ENCODE measurements at regions not wholly inside any gene's neighbourhood (a gene's known extent, or its start where the extent isn't known, plus 50 kb on each side); places are given as distances from the start of the nearest gene placed in this dataset.

GRCh38 chr4:23547601-23548000 is 342.2 kb downstream of the PPARGC1A start:
- Histone ChIP-seq H3K4me3 (no peak overlapping the region), H3K9me3 (ENCODE audit: low read depth, low read length) (no peaks in the 10 kb centered on the region), H3K36me3 (ENCODE audit: insufficient read depth, low read length) (no peaks in the 10 kb centered on the region), H3K27ac (no peak overlapping the region), H3K9ac (ENCODE audit: insufficient read length) (no peak overlapping the region)
- DNase-seq (ENCODE audit: low read depth, low spot score): no peak
- TF ChIP-seq EZH2 (IDR thresholded peaks at IDR 0.05) (no peak), POLR2AphosphoS5 (IDR thresholded peaks at IDR 0.05; ENCODE audit: borderline replicate concordance, low read depth, low read length) (no peak), FOXP2 (optimal IDR thresholded peaks at IDR 0.05; ENCODE audit: control extremely low read depth, extremely low read length, insufficient read depth) (no peak)

DNA sequence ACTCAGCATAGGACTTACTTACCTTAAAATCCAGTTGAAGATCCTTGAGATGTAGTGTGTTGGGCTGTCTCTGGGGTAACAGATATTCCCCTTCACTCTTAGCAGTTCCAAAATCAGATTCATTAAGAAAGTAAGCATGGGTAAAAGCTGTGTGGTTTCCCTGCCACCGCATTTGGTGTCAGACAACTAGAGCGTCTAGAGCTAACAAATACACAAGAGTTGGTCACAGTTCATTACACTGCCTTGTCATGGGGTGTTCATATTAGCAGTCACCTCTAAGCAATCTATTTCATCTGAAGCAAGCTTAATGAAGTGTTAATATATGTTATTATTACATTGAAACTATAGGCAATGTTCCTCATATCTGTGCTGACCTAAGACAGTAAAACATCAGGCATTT is 342.8 kb downstream of the PPARGC1A start:
- no peak overlapping the region for H3K27ac ChIP-seq
- TF ChIP-seq POLR2AphosphoS5 (IDR thresholded peaks at IDR 0.05; ENCODE audit: borderline replicate concordance, low read depth, low read length) (no peak), EZH2 (IDR thresholded peaks at IDR 0.05) (no peak), FOXP2 (optimal IDR thresholded peaks at IDR 0.05; ENCODE audit: control extremely low read depth, extremely low read length, insufficient read depth) (no peak)
- no peaks in the 10 kb centered on the region for H3K36me3 ChIP-seq (ENCODE audit: insufficient read depth, low read length)
- H3K4me3 ChIP-seq: no peak overlapping the region
- no peak for DNase-seq (ENCODE audit: low read depth, low spot score)
- H3K9ac ChIP-seq (ENCODE audit: insufficient read length): no peak overlapping the region
- no peaks in the 10 kb centered on the region for H3K9me3 ChIP-seq (ENCODE audit: low read depth, low read length)

GRCh38 chr4:23539969-23540569 is 349.8 kb downstream of the PPARGC1A start:
- TF ChIP-seq FOXP2 (optimal IDR thresholded peaks at IDR 0.05; ENCODE audit: control extremely low read depth, extremely low read length, insufficient read depth) (no peak), POLR2AphosphoS5 (IDR thresholded peaks at IDR 0.05; ENCODE audit: borderline replicate concordance, low read depth, low read length) (no peak), EZH2 (IDR thresholded peaks at IDR 0.05) (no peak)
- no peak overlapping the region for H3K4me3 ChIP-seq
- no peak overlapping the region for H3K9ac ChIP-seq (ENCODE audit: insufficient read length)
- H3K9me3 ChIP-seq (ENCODE audit: low read depth, low read length): no peaks in the 10 kb centered on the region
- no peak for DNase-seq (ENCODE audit: low read depth, low spot score)
- H3K36me3 ChIP-seq (ENCODE audit: insufficient read depth, low read length): no peaks in the 10 kb centered on the region
- no peak overlapping the region for H3K27ac ChIP-seq

- Histone ChIP-seq H3K27ac (no peak overlapping the region), H3K9ac (ENCODE audit: insufficient read length) (no peak overlapping the region), H3K4me3 (no peak overlapping the region), H3K36me3 (ENCODE audit: insufficient read depth, low read length) (no peaks in the 10 kb centered on the region), H3K9me3 (ENCODE audit: low read depth, low read length) (no peaks in the 10 kb centered on the region)
- DNase-seq (ENCODE audit: low read depth, low spot score): no peak
- no peak for TF ChIP-seq POLR2AphosphoS5 (IDR thresholded peaks at IDR 0.05; ENCODE audit: borderline replicate concordance, low read depth, low read length)
- no peak for TF ChIP-seq EZH2 (IDR thresholded peaks at IDR 0.05)
- no peak for TF ChIP-seq FOXP2 (optimal IDR thresholded peaks at IDR 0.05; ENCODE audit: control extremely low read depth, extremely low read length, insufficient read depth)
Measured at GRCh38 chr4:23533859-23534258, 356.0 kb downstream of the PPARGC1A start.

DNA sequence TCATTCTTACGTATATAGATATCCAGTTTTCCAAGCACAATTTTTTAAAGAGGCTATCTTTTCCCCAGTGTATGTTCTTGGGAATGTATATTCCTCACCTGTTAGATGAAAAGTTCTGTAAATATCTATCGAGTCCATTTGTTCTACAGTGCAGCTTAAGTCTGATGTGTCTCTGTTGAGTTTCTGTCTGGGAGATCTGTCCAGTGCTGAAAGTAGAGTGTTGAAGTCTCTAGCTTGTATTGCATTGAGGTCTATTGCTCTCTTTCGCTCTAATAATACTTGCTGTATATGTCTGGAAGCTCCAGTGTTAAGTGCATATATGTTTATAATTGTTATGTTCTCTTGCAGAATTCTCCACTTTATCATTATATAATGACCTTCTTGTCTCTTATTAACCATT is 373.1 kb downstream of the PPARGC1A start:
- H3K9me3 ChIP-seq (ENCODE audit: low read depth, low read length): no peaks in the 10 kb centered on the region
- H3K27ac ChIP-seq: no peak overlapping the region
- H3K4me3 ChIP-seq: no peak overlapping the region
- no peaks in the 10 kb centered on the region for H3K36me3 ChIP-seq (ENCODE audit: insufficient read depth, low read length)
- H3K9ac ChIP-seq (ENCODE audit: insufficient read length): no peak overlapping the region
- DNase-seq (ENCODE audit: low read depth, low spot score): no peak
- TF ChIP-seq FOXP2 (optimal IDR thresholded peaks at IDR 0.05; ENCODE audit: control extremely low read depth, extremely low read length, insufficient read depth): no peak
- TF ChIP-seq POLR2AphosphoS5 (IDR thresholded peaks at IDR 0.05; ENCODE audit: borderline replicate concordance, low read depth, low read length): no peak
- TF ChIP-seq EZH2 (IDR thresholded peaks at IDR 0.05): no peak

DNA sequence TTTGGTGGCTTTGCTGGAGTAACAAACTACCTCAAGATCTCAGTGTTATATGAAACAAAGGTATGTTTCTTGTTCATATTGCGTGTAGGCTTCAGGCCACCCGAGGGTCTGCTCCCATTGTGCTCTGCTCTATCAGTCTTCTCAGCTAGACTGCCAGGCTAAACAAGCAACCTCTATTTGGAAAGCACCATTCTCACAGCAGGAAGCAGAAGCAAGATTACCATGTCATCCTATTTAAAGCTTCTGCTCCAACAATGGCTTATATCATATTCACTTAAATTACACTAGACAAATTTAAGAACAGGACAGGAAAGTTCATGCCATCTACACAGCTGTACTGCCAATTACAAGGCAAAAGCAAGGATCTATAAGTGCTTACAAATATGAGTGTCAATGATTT is 385.8 kb downstream of the PPARGC1A start:
- H3K4me3 ChIP-seq: no peak overlapping the region
- DNase-seq (ENCODE audit: low read depth, low spot score): no peak
- no peak overlapping the region for H3K9ac ChIP-seq (ENCODE audit: insufficient read length)
- H3K27ac ChIP-seq: no peak overlapping the region
- no peaks in the 10 kb centered on the region for H3K9me3 ChIP-seq (ENCODE audit: low read depth, low read length)
- TF ChIP-seq FOXP2 (optimal IDR thresholded peaks at IDR 0.05; ENCODE audit: control extremely low read depth, extremely low read length, insufficient read depth): no peak
- no peaks in the 10 kb centered on the region for H3K36me3 ChIP-seq (ENCODE audit: insufficient read depth, low read length)

DNA sequence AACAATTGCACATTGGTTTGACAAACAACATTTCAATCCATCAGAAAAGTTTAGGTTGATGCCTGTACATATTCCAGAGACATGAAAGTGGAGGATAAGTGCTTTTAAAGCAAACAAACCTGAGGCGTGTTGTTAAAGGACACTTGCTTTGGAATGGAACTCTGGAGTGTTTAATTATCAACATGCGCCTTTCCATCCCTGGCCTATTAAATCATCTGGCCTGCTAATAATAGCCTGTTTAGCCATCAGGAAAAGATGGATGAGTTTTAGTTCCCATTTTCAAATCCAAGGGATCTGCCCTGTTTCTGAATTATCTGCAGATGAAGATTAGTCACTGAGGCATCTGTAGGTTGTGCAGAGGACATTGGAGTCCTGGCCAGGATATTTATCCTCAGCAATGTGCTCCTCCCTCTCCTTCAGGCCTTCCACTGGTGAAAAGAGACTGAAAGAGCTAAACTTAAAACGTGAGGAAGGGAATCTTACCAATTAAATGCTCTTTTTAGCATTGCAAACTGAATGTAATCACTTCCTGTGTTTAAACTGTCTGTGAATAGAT is 388.9 kb downstream of the PPARGC1A start:
- no peaks in the 10 kb centered on the region for H3K9me3 ChIP-seq (ENCODE audit: low read depth, low read length)
- H3K9ac ChIP-seq (ENCODE audit: insufficient read length): no peak overlapping the region
- no peak for DNase-seq (ENCODE audit: low read depth, low spot score)
- no peak overlapping the region for H3K27ac ChIP-seq
- TF ChIP-seq POLR2AphosphoS5 (IDR thresholded peaks at IDR 0.05; ENCODE audit: borderline replicate concordance, low read depth, low read length) (no peak), FOXP2 (optimal IDR thresholded peaks at IDR 0.05; ENCODE audit: control extremely low read depth, extremely low read length, insufficient read depth) (no peak), EZH2 (IDR thresholded peaks at IDR 0.05) (no peak)
- no peaks in the 10 kb centered on the region for H3K36me3 ChIP-seq (ENCODE audit: insufficient read depth, low read length)
- H3K4me3 ChIP-seq: no peak overlapping the region

DNA sequence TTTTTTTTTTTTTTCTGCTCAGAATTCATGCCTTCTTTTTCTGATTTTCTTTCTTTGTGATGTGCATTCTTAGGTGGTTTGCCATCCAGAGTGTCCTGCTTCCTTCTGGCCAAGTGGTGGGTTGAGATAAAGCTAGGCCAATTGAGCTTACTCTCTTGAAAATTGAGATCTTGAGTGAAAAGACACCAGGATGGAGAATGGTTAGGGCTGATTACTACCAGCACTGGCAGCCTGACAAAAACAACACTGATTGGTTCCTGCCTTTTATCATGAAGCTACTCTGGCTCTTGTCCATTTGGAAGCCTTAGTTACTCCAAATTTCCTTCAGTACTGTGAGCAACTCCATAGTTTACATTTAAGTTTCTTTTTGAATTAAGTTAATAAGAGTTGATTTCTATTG is 404.0 kb downstream of the PPARGC1A start:
- Histone ChIP-seq H3K36me3 (ENCODE audit: insufficient read depth, low read length) (no peaks in the 10 kb centered on the region), H3K4me3 (no peak overlapping the region), H3K9ac (ENCODE audit: insufficient read length) (no peak overlapping the region), H3K9me3 (ENCODE audit: low read depth, low read length) (no peaks in the 10 kb centered on the region), H3K27ac (no peak overlapping the region)
- no peak for TF ChIP-seq EZH2 (IDR thresholded peaks at IDR 0.05)
- no peak for TF ChIP-seq FOXP2 (optimal IDR thresholded peaks at IDR 0.05; ENCODE audit: control extremely low read depth, extremely low read length, insufficient read depth)
- no peak for TF ChIP-seq POLR2AphosphoS5 (IDR thresholded peaks at IDR 0.05; ENCODE audit: borderline replicate concordance, low read depth, low read length)
- no peak for DNase-seq (ENCODE audit: low read depth, low spot score)

DNA sequence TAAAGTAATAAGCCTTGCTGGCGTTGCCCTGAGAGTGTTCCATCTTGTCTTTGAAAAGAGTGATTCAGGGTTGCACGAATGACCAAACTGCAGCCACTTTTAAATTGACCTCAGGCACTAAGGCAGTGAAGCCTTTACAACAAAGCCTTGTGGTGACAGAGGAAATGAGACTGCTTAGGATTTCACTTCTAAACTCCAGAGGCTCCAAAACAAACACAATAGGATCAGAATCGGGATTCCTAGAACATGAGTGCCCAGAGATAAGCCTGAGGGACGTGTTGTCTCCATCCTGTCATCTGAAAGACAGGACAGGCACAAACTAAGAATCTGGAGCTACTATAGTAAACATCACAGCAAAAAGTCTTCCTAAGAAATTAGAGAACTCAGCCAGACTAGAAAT is 405.2 kb downstream of the PPARGC1A start:
- DNase-seq (ENCODE audit: low read depth, low spot score): no peak
- Histone ChIP-seq H3K27ac (no peak overlapping the region), H3K9me3 (ENCODE audit: low read depth, low read length) (no peaks in the 10 kb centered on the region), H3K36me3 (ENCODE audit: insufficient read depth, low read length) (no peaks in the 10 kb centered on the region), H3K4me3 (no peak overlapping the region), H3K9ac (ENCODE audit: insufficient read length) (no peak overlapping the region)
- TF ChIP-seq FOXP2 (optimal IDR thresholded peaks at IDR 0.05; ENCODE audit: control extremely low read depth, extremely low read length, insufficient read depth) (no peak), POLR2AphosphoS5 (IDR thresholded peaks at IDR 0.05; ENCODE audit: borderline replicate concordance, low read depth, low read length) (no peak), EZH2 (IDR thresholded peaks at IDR 0.05) (no peak)
